D721Med (cell line): ENCODE measurements at regions not wholly inside any gene's neighbourhood (a gene's known extent, or its start where the extent isn't known, plus 50 kb on each side); places are given as distances from the start of the nearest gene placed in this dataset.
"Not testable (repeated sequence)": the region's sequence is repeated elsewhere in the genome, so short reads cannot be mapped to it uniquely, and the experiment has no call there.

ENCODE experiments used
- DNase-seq: peaks from one replicate; pipeline ENCODE4 v3.0.0; 2011; ENCODE audit warnings: low spot score; ENCODE audit not compliant: insufficient read length
- FAIRE-seq: peaks from 2 replicates; lab custom pipeline; 2011; peaks lifted over from hg19 to GRCh38; lab: Jason Lieb, UNC
- CTCF ChIP-seq: IDR thresholded peaks from 2 replicates; pipeline ENCODE4 v1.5.1; 2012; ENCODE audit warnings: mild to moderate bottlenecking, control low read depth; ENCODE audit not compliant: insufficient read depth; ENCODE audit errors: missing control alignments

GRCh38 chr11:134724106-134724778 lies 312.2 kb upstream of the B3GAT1 start:
- DNase-seq (no peak), FAIRE-seq (no peak)
- no peak for TF ChIP-seq CTCF

- not testable (repeated sequence) for DNase-seq, FAIRE-seq
Observed at GRCh38 chr11:134720691-134721070, 308.6 kb upstream of the B3GAT1 start.

GRCh38 chr11:134719940-134720690 lies 308.1 kb upstream of the B3GAT1 start:
- not testable (repeated sequence) for DNase-seq, FAIRE-seq

- TF ChIP-seq CTCF = no peak
- FAIRE-seq (no peak), DNase-seq (no peak)
Observed at GRCh38 chr11:134719397-134719796, 307.4 kb upstream of the B3GAT1 start.

- DNase-seq (no peak), FAIRE-seq (no peak)
- no peak for TF ChIP-seq CTCF
Observed at GRCh38 chr11:134716582-134716981, 304.5 kb upstream of the B3GAT1 start.

- no peak for DNase-seq
- no peak for FAIRE-seq
- no peak for TF ChIP-seq CTCF
Observed at GRCh38 chr11:134714021-134714656, 302.1 kb upstream of the B3GAT1 start.

- DNase-seq = no peak
- no peak for FAIRE-seq
- no peak for TF ChIP-seq CTCF
Observed at GRCh38 chr11:134712228-134713145, 300.4 kb upstream of the B3GAT1 start.
